Transverse colon (tissue), 3 donors: ENCODE measurements at regions not wholly inside any gene's neighbourhood (a gene's known extent, or its start where the extent isn't known, plus 50 kb on each side); places are given as distances from the start of the nearest gene placed in this dataset.

ENCODE experiments used
- POLR2A ChIP-seq: fragments of 450-650 bp; IDR thresholded peaks from one replicate; pipeline ENCODE4 v1.6.1; 2016; ENCODE audit warnings: antibody characterized with exemption, mild to moderate bottlenecking, moderate library complexity
- TF ChIP-seq, protein P1 (sequence below), 5 experiments: fragments of 200-600 bp in 3 of 5; fragments of 450-650 bp in 2 of 5; sonication (generic) in 3 of 5; IDR thresholded peaks; 1 replicate in 2 of 5; 2 replicates in 3 of 5; pipeline ENCODE4 v1.5.1; 2016 to 2017; ENCODE audit warnings: antibody characterized with exemption in 5 of 5, inconsistent platforms in 3 of 5, mild to moderate bottlenecking in 2 of 5, moderate library complexity in 1 of 5

DNA sequence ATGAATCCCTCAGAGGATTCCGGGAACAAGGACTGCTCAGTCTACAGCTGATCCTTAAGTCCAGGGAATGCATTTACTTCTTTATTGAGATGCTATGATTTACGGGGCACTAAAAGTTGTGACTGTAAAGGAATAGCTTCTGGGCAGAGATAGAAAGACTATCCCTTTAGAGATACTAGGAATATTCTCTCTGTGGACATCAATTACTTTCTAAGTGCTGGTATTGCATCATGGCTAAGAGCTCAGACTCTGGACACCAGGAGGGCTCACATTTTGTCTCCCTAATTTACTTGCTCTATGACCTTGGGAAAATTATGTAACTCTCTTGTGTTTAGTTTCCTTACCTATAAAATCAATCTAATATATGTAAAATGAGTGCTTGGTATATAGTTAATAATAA is 131.4 kb downstream of the AKAIN1 start:
- TF ChIP-seq, protein P1, sequence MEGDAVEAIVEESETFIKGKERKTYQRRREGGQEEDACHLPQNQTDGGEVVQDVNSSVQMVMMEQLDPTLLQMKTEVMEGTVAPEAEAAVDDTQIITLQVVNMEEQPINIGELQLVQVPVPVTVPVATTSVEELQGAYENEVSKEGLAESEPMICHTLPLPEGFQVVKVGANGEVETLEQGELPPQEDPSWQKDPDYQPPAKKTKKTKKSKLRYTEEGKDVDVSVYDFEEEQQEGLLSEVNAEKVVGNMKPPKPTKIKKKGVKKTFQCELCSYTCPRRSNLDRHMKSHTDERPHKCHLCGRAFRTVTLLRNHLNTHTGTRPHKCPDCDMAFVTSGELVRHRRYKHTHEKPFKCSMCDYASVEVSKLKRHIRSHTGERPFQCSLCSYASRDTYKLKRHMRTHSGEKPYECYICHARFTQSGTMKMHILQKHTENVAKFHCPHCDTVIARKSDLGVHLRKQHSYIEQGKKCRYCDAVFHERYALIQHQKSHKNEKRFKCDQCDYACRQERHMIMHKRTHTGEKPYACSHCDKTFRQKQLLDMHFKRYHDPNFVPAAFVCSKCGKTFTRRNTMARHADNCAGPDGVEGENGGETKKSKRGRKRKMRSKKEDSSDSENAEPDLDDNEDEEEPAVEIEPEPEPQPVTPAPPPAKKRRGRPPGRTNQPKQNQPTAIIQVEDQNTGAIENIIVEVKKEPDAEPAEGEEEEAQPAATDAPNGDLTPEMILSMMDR (IDR thresholded peaks at IDR 0.05), result no peak
- no peak for TF ChIP-seq POLR2A
